ENCODE measurements at regions not wholly inside any gene's neighbourhood (a gene's known extent, or its start where the extent isn't known, plus 50 kb on each side); places are given as distances from the start of the nearest gene placed in this dataset.
A peak's percentile ranks its signal among the peaks of the same experiment; 100 is the strongest.

DNA sequence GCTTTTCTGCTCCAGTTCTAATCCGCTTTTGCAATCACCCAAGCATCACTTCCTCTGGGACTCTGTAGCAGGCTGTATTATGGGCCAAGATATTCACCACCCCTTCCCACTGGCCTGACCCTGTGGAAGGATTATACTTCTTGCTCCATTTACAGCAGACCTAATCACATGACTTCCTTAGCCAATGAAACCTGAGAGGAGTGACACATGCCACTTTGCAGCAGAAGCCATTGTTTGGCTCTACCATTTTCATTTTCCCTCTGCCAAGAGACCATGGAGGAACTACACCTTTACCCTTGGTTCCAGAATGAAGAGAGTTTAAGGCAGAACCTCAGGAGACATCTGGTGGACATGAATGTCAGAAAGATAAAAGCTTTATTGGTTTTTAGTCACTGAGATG is 134.9 kb upstream of the HSD17B12 start:
- intact Hi-C loops (cut with DNase I): no loop called here
- WGBS, 2 donors: 88% methylated on average over 1 of the region's 1 CpG
- no peak for TF ChIP-seq EP300 (IDR thresholded peaks at IDR 0.05)
- no peak for TF ChIP-seq POLR2A (IDR thresholded peaks at IDR 0.05)
- TF ChIP-seq POLR2AphosphoS5 (IDR thresholded peaks at IDR 0.05): no peak
- TF ChIP-seq, protein P1, sequence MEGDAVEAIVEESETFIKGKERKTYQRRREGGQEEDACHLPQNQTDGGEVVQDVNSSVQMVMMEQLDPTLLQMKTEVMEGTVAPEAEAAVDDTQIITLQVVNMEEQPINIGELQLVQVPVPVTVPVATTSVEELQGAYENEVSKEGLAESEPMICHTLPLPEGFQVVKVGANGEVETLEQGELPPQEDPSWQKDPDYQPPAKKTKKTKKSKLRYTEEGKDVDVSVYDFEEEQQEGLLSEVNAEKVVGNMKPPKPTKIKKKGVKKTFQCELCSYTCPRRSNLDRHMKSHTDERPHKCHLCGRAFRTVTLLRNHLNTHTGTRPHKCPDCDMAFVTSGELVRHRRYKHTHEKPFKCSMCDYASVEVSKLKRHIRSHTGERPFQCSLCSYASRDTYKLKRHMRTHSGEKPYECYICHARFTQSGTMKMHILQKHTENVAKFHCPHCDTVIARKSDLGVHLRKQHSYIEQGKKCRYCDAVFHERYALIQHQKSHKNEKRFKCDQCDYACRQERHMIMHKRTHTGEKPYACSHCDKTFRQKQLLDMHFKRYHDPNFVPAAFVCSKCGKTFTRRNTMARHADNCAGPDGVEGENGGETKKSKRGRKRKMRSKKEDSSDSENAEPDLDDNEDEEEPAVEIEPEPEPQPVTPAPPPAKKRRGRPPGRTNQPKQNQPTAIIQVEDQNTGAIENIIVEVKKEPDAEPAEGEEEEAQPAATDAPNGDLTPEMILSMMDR (IDR thresholded peaks at IDR 0.05): no peak
- DNase-seq: no peak
- H3K27ac ChIP-seq: no peak overlapping the region
- H3K9me3 ChIP-seq: no peaks in the 10 kb centered on the region
- H3K36me3 ChIP-seq: no peaks in the 10 kb centered on the region
- H3K4me1 ChIP-seq: peaks cover 0 to 10% (median 10%) of the 10 kb centered on the region in 4 donors
- H3K27me3 ChIP-seq: peaks cover 5 to 31% (median 22%) of the 10 kb centered on the region in 3 donors
- H3K4me3 ChIP-seq: no peak overlapping the region

GRCh38 chr11:43546561-43547429 is 133.7 kb upstream of the HSD17B12 start:
- peak overlapping the region in 2 of 4 donors; percentile 34 to 35 for H3K4me3 ChIP-seq
- no peak for TF ChIP-seq POLR2AphosphoS5 (IDR thresholded peaks at IDR 0.05)
- TF ChIP-seq, protein P1 (IDR thresholded peaks at IDR 0.05): no peak
- TF ChIP-seq EP300 (IDR thresholded peaks at IDR 0.05): no peak
- no peak for TF ChIP-seq POLR2A (IDR thresholded peaks at IDR 0.05)
- WGBS, 2 donors: 27 to 41% methylated on average over 27 of the region's 27 CpGs
- H3K27me3 ChIP-seq: peaks cover 5 to 31% (median 22%) of the 10 kb centered on the region in 3 donors
- DNase-seq: no peak
- no peaks in the 10 kb centered on the region for H3K36me3 ChIP-seq
- H3K4me1 ChIP-seq: peaks cover 0 to 10% (median 10%) of the 10 kb centered on the region in 4 donors
- intact Hi-C loops (cut with DNase I): no loop called here
- no peaks in the 10 kb centered on the region for H3K9me3 ChIP-seq
- H3K27ac ChIP-seq: no peak overlapping the region

- intact Hi-C loops (cut with DNase I): no loop called here
- TF ChIP-seq, protein P1 (IDR thresholded peaks at IDR 0.05): no peak
- TF ChIP-seq POLR2AphosphoS5 (IDR thresholded peaks at IDR 0.05) (no peak), POLR2A (IDR thresholded peaks at IDR 0.05) (no peak), EP300 (IDR thresholded peaks at IDR 0.05) (no peak)
- Histone ChIP-seq H3K4me1 (peaks cover 0 to 10% (median 10%) of the 10 kb centered on the region in 4 donors), H3K36me3 (no peaks in the 10 kb centered on the region), H3K4me3 (peak overlapping the region in 3 of 4 donors; percentile 21 to 35 (median 34)), H3K27ac (no peak overlapping the region), H3K9me3 (no peaks in the 10 kb centered on the region), H3K27me3 (peaks cover 5 to 31% (median 22%) of the 10 kb centered on the region in 3 donors)
- DNase-seq: no peak
- WGBS, 2 donors: 2 to 6% methylated on average over 32 to 33 of the region's 33 CpGs
Observed at GRCh38 chr11:43547430-43547831, 133.1 kb upstream of the HSD17B12 start.

DNA sequence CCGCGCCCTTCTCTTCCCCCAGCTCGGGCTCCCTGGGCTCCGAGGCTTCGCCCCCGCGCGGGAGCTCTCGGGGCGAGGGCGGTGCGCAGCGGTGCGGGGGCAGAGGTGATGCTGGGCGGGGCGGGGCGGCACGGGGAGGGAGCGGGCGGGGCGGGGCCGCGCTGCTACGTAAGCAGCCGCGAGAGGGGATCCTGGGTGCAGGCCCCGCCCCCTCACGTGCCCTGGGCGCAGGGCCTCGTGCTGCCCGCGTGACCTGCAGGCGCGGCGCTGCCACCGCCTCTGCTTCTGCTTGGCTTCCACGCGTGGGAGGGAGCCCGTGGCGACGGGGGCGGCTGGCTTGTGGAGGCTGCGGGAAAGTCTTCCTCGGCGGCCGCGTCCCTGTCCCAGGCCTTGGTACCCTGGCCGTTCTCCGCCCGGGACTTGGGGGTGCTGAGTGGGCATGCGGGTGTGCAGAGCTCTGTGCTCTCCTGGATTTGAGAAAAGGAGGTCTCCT is 132.6 kb upstream of the HSD17B12 start:
- 29 to 32% methylated on average over 51 of the region's 51 CpGs for WGBS, 2 donors
- Histone ChIP-seq H3K4me3 (peak overlapping the region in 3 of 4 donors; percentile 21 to 35 (median 34)), H3K27ac (no peak overlapping the region), H3K36me3 (no peaks in the 10 kb centered on the region), H3K4me1 (peaks cover 0 to 10% (median 10%) of the 10 kb centered on the region in 4 donors), H3K27me3 (peaks cover 5 to 31% (median 26%) of the 10 kb centered on the region in 3 donors), H3K9me3 (no peaks in the 10 kb centered on the region)
- DNase-seq: no peak
- intact Hi-C loops (cut with DNase I): no loop called here
- TF ChIP-seq EP300 (IDR thresholded peaks at IDR 0.05): no peak
- TF ChIP-seq POLR2AphosphoS5 (IDR thresholded peaks at IDR 0.05): no peak
- no peak for TF ChIP-seq POLR2A (IDR thresholded peaks at IDR 0.05)
- TF ChIP-seq, protein P1 (IDR thresholded peaks at IDR 0.05): no peak

Measured in sigmoid colon (tissue), 6 donors.